SK-N-SH (cell line): ENCODE measurements at regions not wholly inside any gene's neighbourhood (a gene's known extent, or its start where the extent isn't known, plus 50 kb on each side); places are given as distances from the start of the nearest gene placed in this dataset.
"Not testable (repeated sequence)": the region's sequence is repeated elsewhere in the genome, so short reads cannot be mapped to it uniquely, and the experiment has no call there.

Source experiments
- CTCF ChIA-PET: fragments of 300-600, 350-600 bp; formaldehyde crosslinking; extraction: SDS; loops from one replicate; lab custom pipeline; 2021; lab: Yijun Ruan, JAX
- POLR2A ChIA-PET: fragments of 350-600 bp; sonication (Branson Sonifier 250); formaldehyde crosslinking; extraction: SDS; loops from one replicate; lab custom pipeline; 2020; ENCODE audit warnings: antibody characterized with exemption, inconsistent platforms; lab: Yijun Ruan, JAX
- DNase-seq: peaks from one replicate; pipeline ENCODE4 v3.0.0; 2012
- H2AFZ ChIP-seq: fragments of 200-600 bp; sonication (generic); 2 replicates; pipeline ENCODE4 v1.8.1; 2016; ENCODE audit warnings: antibody characterized with exemption, mild to moderate bottlenecking, low read depth
- H3F3A ChIP-seq: fragments of 200-600 bp; sonication (generic); replicated peaks from 2 replicates; pipeline ENCODE3; 2016; ENCODE audit warnings: antibody characterized with exemption, mild to moderate bottlenecking; ENCODE audit not compliant: insufficient read depth
- H3K27ac ChIP-seq, 2 experiments: fragments of 200-500 bp in 1 of 2; fragments of 200-600 bp in 1 of 2; sonication (Bioruptor generic) in 1 of 2; sonication (generic), shearing (Covaris generic) in 1 of 2; 2 replicates each; pipeline versions ENCODE4 v1.5.1 to v1.6.1; 2014 to 2016; ENCODE audit warnings: low read depth in 2 of 2, inconsistent platforms in 1 of 2, low read length in 1 of 2, mild to moderate bottlenecking in 1 of 2, mixed read lengths in 1 of 2
- H3K27me3 ChIP-seq: fragments of 200-600 bp; sonication (generic), shearing (Covaris generic); 2 replicates; pipeline ENCODE4 v1.6.1; 2016; ENCODE audit warnings: mixed run types; ENCODE audit not compliant: insufficient read depth
- H3K36me3 ChIP-seq, 2 experiments: fragments of 200-500 bp in 1 of 2; fragments of 200-600 bp in 1 of 2; sonication (Bioruptor generic) in 1 of 2; sonication (generic) in 1 of 2; replicated peaks in 1 of 2; 2 replicates each; pipeline versions ENCODE3 to v1.5.1; 2014 to 2016; ENCODE audit warnings: low read length in 1 of 2, mild to moderate bottlenecking in 1 of 2; ENCODE audit not compliant: insufficient read depth in 2 of 2, control insufficient read depth in 1 of 2
- H3K4me1 ChIP-seq, 2 experiments: fragments of 200-500 bp in 1 of 2; fragments of 200-600 bp in 1 of 2; sonication (Bioruptor generic) in 1 of 2; sonication (generic), shearing (Covaris generic) in 1 of 2; 2 replicates each; pipeline versions ENCODE4 v1.5.1 to v1.6.1; 2014 to 2016; ENCODE audit warnings: low read depth in 1 of 2, low read length in 1 of 2, mixed run types in 1 of 2; ENCODE audit not compliant: insufficient read depth in 2 of 2, control insufficient read depth in 1 of 2
- H3K4me2 ChIP-seq: fragments of 200-600 bp; sonication (generic), shearing (Covaris generic); 2 replicates; pipeline ENCODE4 v1.6.1; 2017; ENCODE audit warnings: mixed run types
- H3K4me3 ChIP-seq, 2 experiments: fragments of 200-500 bp in 1 of 2; fragments of 200-600 bp in 1 of 2; sonication (Bioruptor generic) in 1 of 2; sonication (generic), shearing (Covaris generic) in 1 of 2; 2 replicates each; pipeline versions ENCODE4 v1.5.1 to v1.8.1; 2014 to 2016; ENCODE audit warnings: low read depth in 2 of 2, inconsistent platforms in 1 of 2, low read length in 1 of 2, mild to moderate bottlenecking in 1 of 2, mixed read lengths in 1 of 2, moderate library complexity in 1 of 2
- H3K79me2 ChIP-seq: fragments of 200-600 bp; sonication (generic); 2 replicates; pipeline ENCODE4 v1.8.1; 2017; ENCODE audit warnings: mild to moderate bottlenecking; ENCODE audit not compliant: insufficient read depth
- H3K9ac ChIP-seq: fragments of 200-600 bp; sonication (generic); 2 replicates; pipeline ENCODE4 v1.6.1; 2017; ENCODE audit warnings: mixed run types
- H3K9me2 ChIP-seq: fragments of 200-600 bp; sonication (generic); 2 replicates; pipeline ENCODE4 v1.6.1; 2017; ENCODE audit warnings: mixed run types
- H3K9me3 ChIP-seq: fragments of 200-600 bp; sonication (generic); 2 replicates; pipeline ENCODE4 v1.6.1; 2017; ENCODE audit warnings: mixed run types, mild to moderate bottlenecking, moderate library complexity
- H4K20me1 ChIP-seq: fragments of 200-600 bp; sonication (generic); 2 replicates; pipeline ENCODE4 v1.6.1; 2017; ENCODE audit warnings: mild to moderate bottlenecking, mixed run types; ENCODE audit not compliant: insufficient read depth
- ELF1 ChIP-seq: IDR thresholded peaks from 2 replicates; pipeline ENCODE4 v1.4.0; 2012
- EZH2phosphoT487 ChIP-seq: fragments of 200-600 bp; sonication (generic); IDR thresholded peaks from 2 replicates; pipeline ENCODE4 v1.6.1; 2017; ENCODE audit warnings: low read depth, mixed run types, mild to moderate bottlenecking, antibody characterized with exemption, moderate library complexity, borderline replicate concordance
- FOXJ3 ChIP-seq: sonication (generic); formaldehyde crosslinking; IDR thresholded peaks from 2 replicates; pipeline ENCODE4 v1.5.1; 2020; ENCODE audit warnings: mild to moderate bottlenecking, missing genetic modification reagents
- MXI1 ChIP-seq: IDR thresholded peaks from 2 replicates; pipeline ENCODE4 v1.6.1; 2012; ENCODE audit warnings: mild to moderate bottlenecking, low read depth, low read length, improper control_type of control experiment
- NRF1 ChIP-seq: IDR thresholded peaks from 2 replicates; pipeline ENCODE4 v1.6.1; 2012; ENCODE audit warnings: low read depth, mild to moderate bottlenecking, low read length
- POLR2AphosphoS5 ChIP-seq: IDR thresholded peaks from 2 replicates; pipeline ENCODE4 v1.6.1; 2012; ENCODE audit warnings: low read depth, low read length
- RFX5 ChIP-seq: IDR thresholded peaks from 2 replicates; pipeline ENCODE4 v1.6.1; 2012; ENCODE audit warnings: mild to moderate bottlenecking, improper control_type of control experiment, low read length
- SIN3A ChIP-seq: IDR thresholded peaks from 2 replicates; pipeline ENCODE4 v1.6.1; 2012; ENCODE audit warnings: low read depth, mild to moderate bottlenecking, low read length, moderate library complexity, borderline replicate concordance
- SMC3 ChIP-seq: IDR thresholded peaks from 2 replicates; pipeline ENCODE4 v1.6.1; 2012; ENCODE audit warnings: low read depth, low read length, improper control_type of control experiment
- TAF1 ChIP-seq: IDR thresholded peaks from 2 replicates; pipeline ENCODE4 v1.6.1; 2012; ENCODE audit warnings: low read depth, mild to moderate bottlenecking, low read length, moderate library complexity, borderline replicate concordance
- YY1 ChIP-seq: IDR thresholded peaks from 2 replicates; pipeline ENCODE4 v1.4.0; 2012; ENCODE audit warnings: low read depth, mild to moderate bottlenecking
- WGBS: methylation state at CpG from one replicate; pipeline ENCODE4 v1.1.6; 2017; ENCODE audit warnings: low lambda C conversion rate; 5-methylcytosine and 5-hydroxymethylcytosine counted together
- TF ChIP-seq, protein P1 (sequence below): IDR thresholded peaks from 2 replicates; pipeline ENCODE4 v1.4.0; 2012; ENCODE audit warnings: low read depth, borderline replicate concordance
- TF ChIP-seq, protein P2 (sequence below): IDR thresholded peaks from 2 replicates; pipeline ENCODE4 v1.6.1; 2012; ENCODE audit warnings: mild to moderate bottlenecking, low read depth, low read length, moderate library complexity
- TF ChIP-seq, protein P3 (sequence below): fragments of 200-600 bp; sonication (generic); IDR thresholded peaks from 2 replicates; pipeline ENCODE4 v1.6.1; 2017; ENCODE audit warnings: antibody characterized with exemption, mild to moderate bottlenecking, moderate library complexity
- TF ChIP-seq, protein P4 (sequence below): fragments of 150-350 bp; IDR thresholded peaks from 2 replicates; pipeline ENCODE4 v1.6.1; 2016; ENCODE audit warnings: mild to moderate bottlenecking, low read depth, low read length

DNA sequence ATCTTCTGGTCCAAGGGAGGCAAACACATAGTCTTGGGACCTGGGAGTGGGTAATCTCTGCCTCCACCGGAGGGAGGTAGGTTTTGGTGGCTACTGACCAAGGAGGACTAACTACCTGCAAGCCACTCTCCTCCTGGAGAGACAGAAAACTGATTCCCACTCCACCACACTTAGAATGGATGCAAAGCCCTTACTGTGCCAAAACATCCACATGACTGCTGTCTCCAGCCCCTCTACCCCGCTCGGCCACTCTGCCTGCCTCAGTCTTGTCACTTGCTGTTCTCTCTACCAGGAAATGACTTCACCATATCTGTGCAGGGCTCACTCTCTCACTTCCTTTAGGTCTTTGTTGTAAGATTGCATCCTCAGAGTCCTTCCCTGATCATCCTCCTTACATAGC lies 129.5 kb upstream of the ARG1 start:
- ChIA-PET CTCF (no interaction called here), POLR2A (no interaction called here)
- H3K27ac ChIP-seq: no peak overlapping the region
- no peaks in the 10 kb centered on the region for H3F3A ChIP-seq
- H2AFZ ChIP-seq: no peak overlapping the region
- DNase-seq: no peak
- no peaks in the 10 kb centered on the region for H3K4me1 ChIP-seq
- no peaks in the 10 kb centered on the region for H3K36me3 ChIP-seq
- no peaks in the 10 kb centered on the region for H3K9me2 ChIP-seq
- H3K4me3 ChIP-seq: no peak overlapping the region
- WGBS: 10% methylated on average over 3 of the region's 3 CpGs
- H3K27me3 ChIP-seq: no peaks in the 10 kb centered on the region
- TF ChIP-seq ELF1 (no peak), SIN3A (no peak), YY1 (no peak)
- TF ChIP-seq, protein P1, sequence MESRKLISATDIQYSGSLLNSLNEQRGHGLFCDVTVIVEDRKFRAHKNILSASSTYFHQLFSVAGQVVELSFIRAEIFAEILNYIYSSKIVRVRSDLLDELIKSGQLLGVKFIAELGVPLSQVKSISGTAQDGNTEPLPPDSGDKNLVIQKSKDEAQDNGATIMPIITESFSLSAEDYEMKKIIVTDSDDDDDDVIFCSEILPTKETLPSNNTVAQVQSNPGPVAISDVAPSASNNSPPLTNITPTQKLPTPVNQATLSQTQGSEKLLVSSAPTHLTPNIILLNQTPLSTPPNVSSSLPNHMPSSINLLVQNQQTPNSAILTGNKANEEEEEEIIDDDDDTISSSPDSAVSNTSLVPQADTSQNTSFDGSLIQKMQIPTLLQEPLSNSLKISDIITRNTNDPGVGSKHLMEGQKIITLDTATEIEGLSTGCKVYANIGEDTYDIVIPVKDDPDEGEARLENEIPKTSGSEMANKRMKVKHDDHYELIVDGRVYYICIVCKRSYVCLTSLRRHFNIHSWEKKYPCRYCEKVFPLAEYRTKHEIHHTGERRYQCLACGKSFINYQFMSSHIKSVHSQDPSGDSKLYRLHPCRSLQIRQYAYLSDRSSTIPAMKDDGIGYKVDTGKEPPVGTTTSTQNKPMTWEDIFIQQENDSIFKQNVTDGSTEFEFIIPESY: no peak
- no peaks in the 10 kb centered on the region for H3K9me3 ChIP-seq
- H3K79me2 ChIP-seq: no peaks in the 10 kb centered on the region
- H3K9ac ChIP-seq: no peak overlapping the region
- H3K4me2 ChIP-seq: no peak overlapping the region
- H4K20me1 ChIP-seq: no peaks in the 10 kb centered on the region

DNA sequence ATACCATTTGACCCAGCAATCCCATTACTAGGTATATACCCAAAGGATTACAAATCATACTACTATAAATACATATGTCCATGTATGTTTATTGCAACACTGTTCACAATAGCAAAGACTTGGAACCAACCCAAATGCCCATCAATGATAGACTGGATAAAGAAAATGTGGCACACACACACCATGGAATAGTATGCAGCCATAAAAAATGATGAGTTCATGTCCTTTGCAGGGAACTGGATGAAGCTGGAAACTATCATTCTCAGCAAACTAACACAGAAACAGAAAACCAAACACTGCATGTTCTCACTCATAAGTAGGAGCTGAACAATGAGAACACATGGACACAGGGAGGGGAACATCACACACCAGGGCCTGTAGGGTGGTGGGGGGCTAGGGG lies 127.7 kb upstream of the ARG1 start:
- H3K27ac ChIP-seq, H2AFZ ChIP-seq, H3K4me2 ChIP-seq, H3K9ac ChIP-seq, H3K79me2 ChIP-seq, H3K9me2 ChIP-seq, H3K36me3 ChIP-seq, H3K4me3 ChIP-seq, CTCF ChIA-PET, H3K27me3 ChIP-seq, H3F3A ChIP-seq, POLR2A ChIA-PET, H3K9me3 ChIP-seq, H4K20me1 ChIP-seq, H3K4me1 ChIP-seq, DNase-seq: not testable (repeated sequence)

DNA sequence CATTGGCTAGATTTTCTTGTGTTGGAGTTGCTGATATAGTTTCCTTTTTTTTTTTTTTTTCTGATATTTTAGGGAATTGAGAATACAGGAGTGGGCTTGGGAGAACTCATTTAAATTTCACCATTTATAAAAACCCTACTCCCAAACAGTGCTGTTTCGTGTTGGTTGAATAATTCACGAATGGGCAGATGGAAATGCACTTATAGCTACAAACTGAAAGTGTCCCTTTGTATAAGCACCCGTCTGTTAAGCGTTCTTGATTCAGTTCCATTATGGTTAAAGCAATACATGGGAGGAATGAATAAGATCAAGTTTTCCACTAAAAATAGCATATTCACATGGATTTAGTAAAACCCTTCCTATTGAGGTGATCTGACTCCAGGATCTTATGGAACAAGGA lies 122.2 kb upstream of the ARG1 start:
- Histone ChIP-seq H3F3A (no peaks in the 10 kb centered on the region), H3K9me3 (no peaks in the 10 kb centered on the region), H3K36me3 (no peaks in the 10 kb centered on the region), H3K9ac (no peak overlapping the region), H4K20me1 (no peaks in the 10 kb centered on the region), H3K4me2 (no peak overlapping the region), H3K4me1 (no peaks in the 10 kb centered on the region)
- ChIA-PET POLR2A (no interaction called here), CTCF (no interaction called here)
- DNase-seq: no peak
- TF ChIP-seq, protein P2, sequence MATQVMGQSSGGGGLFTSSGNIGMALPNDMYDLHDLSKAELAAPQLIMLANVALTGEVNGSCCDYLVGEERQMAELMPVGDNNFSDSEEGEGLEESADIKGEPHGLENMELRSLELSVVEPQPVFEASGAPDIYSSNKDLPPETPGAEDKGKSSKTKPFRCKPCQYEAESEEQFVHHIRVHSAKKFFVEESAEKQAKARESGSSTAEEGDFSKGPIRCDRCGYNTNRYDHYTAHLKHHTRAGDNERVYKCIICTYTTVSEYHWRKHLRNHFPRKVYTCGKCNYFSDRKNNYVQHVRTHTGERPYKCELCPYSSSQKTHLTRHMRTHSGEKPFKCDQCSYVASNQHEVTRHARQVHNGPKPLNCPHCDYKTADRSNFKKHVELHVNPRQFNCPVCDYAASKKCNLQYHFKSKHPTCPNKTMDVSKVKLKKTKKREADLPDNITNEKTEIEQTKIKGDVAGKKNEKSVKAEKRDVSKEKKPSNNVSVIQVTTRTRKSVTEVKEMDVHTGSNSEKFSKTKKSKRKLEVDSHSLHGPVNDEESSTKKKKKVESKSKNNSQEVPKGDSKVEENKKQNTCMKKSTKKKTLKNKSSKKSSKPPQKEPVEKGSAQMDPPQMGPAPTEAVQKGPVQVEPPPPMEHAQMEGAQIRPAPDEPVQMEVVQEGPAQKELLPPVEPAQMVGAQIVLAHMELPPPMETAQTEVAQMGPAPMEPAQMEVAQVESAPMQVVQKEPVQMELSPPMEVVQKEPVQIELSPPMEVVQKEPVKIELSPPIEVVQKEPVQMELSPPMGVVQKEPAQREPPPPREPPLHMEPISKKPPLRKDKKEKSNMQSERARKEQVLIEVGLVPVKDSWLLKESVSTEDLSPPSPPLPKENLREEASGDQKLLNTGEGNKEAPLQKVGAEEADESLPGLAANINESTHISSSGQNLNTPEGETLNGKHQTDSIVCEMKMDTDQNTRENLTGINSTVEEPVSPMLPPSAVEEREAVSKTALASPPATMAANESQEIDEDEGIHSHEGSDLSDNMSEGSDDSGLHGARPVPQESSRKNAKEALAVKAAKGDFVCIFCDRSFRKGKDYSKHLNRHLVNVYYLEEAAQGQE: no peak
- TF ChIP-seq NRF1: no peak
- no peak for TF ChIP-seq SMC3
- no peak for TF ChIP-seq MXI1
- no peak for TF ChIP-seq EZH2phosphoT487
- no peak for TF ChIP-seq POLR2AphosphoS5
- TF ChIP-seq TAF1: no peak
- no peak for TF ChIP-seq RFX5
- TF ChIP-seq, protein P3, sequence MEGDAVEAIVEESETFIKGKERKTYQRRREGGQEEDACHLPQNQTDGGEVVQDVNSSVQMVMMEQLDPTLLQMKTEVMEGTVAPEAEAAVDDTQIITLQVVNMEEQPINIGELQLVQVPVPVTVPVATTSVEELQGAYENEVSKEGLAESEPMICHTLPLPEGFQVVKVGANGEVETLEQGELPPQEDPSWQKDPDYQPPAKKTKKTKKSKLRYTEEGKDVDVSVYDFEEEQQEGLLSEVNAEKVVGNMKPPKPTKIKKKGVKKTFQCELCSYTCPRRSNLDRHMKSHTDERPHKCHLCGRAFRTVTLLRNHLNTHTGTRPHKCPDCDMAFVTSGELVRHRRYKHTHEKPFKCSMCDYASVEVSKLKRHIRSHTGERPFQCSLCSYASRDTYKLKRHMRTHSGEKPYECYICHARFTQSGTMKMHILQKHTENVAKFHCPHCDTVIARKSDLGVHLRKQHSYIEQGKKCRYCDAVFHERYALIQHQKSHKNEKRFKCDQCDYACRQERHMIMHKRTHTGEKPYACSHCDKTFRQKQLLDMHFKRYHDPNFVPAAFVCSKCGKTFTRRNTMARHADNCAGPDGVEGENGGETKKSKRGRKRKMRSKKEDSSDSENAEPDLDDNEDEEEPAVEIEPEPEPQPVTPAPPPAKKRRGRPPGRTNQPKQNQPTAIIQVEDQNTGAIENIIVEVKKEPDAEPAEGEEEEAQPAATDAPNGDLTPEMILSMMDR: no peak
- no peak for TF ChIP-seq FOXJ3
- TF ChIP-seq, protein P4, sequence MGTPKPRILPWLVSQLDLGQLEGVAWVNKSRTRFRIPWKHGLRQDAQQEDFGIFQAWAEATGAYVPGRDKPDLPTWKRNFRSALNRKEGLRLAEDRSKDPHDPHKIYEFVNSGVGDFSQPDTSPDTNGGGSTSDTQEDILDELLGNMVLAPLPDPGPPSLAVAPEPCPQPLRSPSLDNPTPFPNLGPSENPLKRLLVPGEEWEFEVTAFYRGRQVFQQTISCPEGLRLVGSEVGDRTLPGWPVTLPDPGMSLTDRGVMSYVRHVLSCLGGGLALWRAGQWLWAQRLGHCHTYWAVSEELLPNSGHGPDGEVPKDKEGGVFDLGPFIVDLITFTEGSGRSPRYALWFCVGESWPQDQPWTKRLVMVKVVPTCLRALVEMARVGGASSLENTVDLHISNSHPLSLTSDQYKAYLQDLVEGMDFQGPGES: no peak
- TF ChIP-seq SIN3A: no peak
- TF ChIP-seq, all 33 proteins: peak for 0
- no peaks in the 10 kb centered on the region for H3K27me3 ChIP-seq
- H2AFZ ChIP-seq: no peak overlapping the region
- no peaks in the 10 kb centered on the region for H3K79me2 ChIP-seq
- H3K4me3 ChIP-seq: no peak overlapping the region
- no peak overlapping the region for H3K27ac ChIP-seq
- 16% methylated on average over 4 of the region's 4 CpGs for WGBS
- H3K9me2 ChIP-seq: no peaks in the 10 kb centered on the region
